ENCODE measurements at regions not wholly inside any gene's neighbourhood (a gene's known extent, or its start where the extent isn't known, plus 50 kb on each side); places are given as distances from the start of the nearest gene placed in this dataset.
A peak's percentile ranks its signal among the peaks of the same experiment; 100 is the strongest.

GRCh38 chr4:157961229-157961990, 211.4 kb downstream of the GASK1B start:
- DNase-seq (ENCODE audit: low spot score): peak; percentile 4

- DNase-seq (ENCODE audit: low spot score): no peak
These were observed 214.9 kb downstream of the GASK1B start for GRCh38 chr4:157957905-157958304.

- no peak for DNase-seq (ENCODE audit: low spot score)
These were observed 230.8 kb downstream of the GASK1B start for GRCh38 chr4:157942017-157942416.

GRCh38 chr4:157934151-157934550, 238.7 kb downstream of the GASK1B start:
- no peak for DNase-seq (ENCODE audit: low spot score)

- DNase-seq (ENCODE audit: low spot score): no peak
These were observed 239.9 kb downstream of the GASK1B start for GRCh38 chr4:157932936-157933335.

- no peak for DNase-seq (ENCODE audit: low spot score)
These were observed 243.3 kb downstream of the GASK1B start for GRCh38 chr4:157929486-157929885.

GRCh38 chr4:157918036-157918832, 254.6 kb downstream of the GASK1B start:
- DNase-seq (ENCODE audit: low spot score): no peak

GRCh38 chr4:157912212-157912611, 260.6 kb downstream of the GASK1B start:
- DNase-seq (ENCODE audit: low spot score): no peak

- DNase-seq (ENCODE audit: low spot score): no peak
These were observed 261.2 kb downstream of the GASK1B start for GRCh38 chr4:157911662-157912061.

- no peak for DNase-seq (ENCODE audit: low spot score)
These were observed 264.1 kb downstream of the GASK1B start for GRCh38 chr4:157908691-157909090.

GRCh38 chr4:157908031-157908430, 264.8 kb downstream of the GASK1B start:
- no peak for DNase-seq (ENCODE audit: low spot score)

- no peak for DNase-seq (ENCODE audit: low spot score)
These were observed 265.4 kb downstream of the GASK1B start for GRCh38 chr4:157907226-157907946.

GRCh38 chr4:157898836-157899605, 273.8 kb downstream of the GASK1B start:
- DNase-seq (ENCODE audit: low spot score): no peak

GRCh38 chr4:157897855-157898370, 274.9 kb downstream of the GASK1B start:
- DNase-seq (ENCODE audit: low spot score): no peak

- no peak for DNase-seq (ENCODE audit: low spot score)
These were observed 276.1 kb downstream of the GASK1B start for GRCh38 chr4:157896726-157897125.

- no peak for DNase-seq (ENCODE audit: low spot score)
These were observed 277.6 kb downstream of the GASK1B start for GRCh38 chr4:157895205-157895604.

GRCh38 chr4:157889788-157890187, 283.0 kb downstream of the GASK1B start:
- DNase-seq (ENCODE audit: low spot score): no peak

GRCh38 chr4:157888281-157888680, 284.5 kb downstream of the GASK1B start:
- no peak for DNase-seq (ENCODE audit: low spot score)

- no peak for DNase-seq (ENCODE audit: low spot score)
These were observed 285.5 kb downstream of the GASK1B start for GRCh38 chr4:157887316-157887715.

- DNase-seq (ENCODE audit: low spot score): no peak
These were observed 286.2 kb downstream of the GASK1B start for GRCh38 chr4:157886645-157887044.

- DNase-seq (ENCODE audit: low spot score): no peak
These were observed 287.0 kb downstream of the GASK1B start for GRCh38 chr4:157885811-157886210.

- DNase-seq (ENCODE audit: low spot score): no peak
These were observed 289.9 kb downstream of the GASK1B start for GRCh38 chr4:157882901-157883300.
